ENCODE measurements at regions not wholly inside any gene's neighbourhood (a gene's known extent, or its start where the extent isn't known, plus 50 kb on each side); places are given as distances from the start of the nearest gene placed in this dataset.
"Not testable (repeated sequence)": the region's sequence is repeated elsewhere in the genome, so short reads cannot be mapped to it uniquely, and the experiment has no call there.

DNA sequence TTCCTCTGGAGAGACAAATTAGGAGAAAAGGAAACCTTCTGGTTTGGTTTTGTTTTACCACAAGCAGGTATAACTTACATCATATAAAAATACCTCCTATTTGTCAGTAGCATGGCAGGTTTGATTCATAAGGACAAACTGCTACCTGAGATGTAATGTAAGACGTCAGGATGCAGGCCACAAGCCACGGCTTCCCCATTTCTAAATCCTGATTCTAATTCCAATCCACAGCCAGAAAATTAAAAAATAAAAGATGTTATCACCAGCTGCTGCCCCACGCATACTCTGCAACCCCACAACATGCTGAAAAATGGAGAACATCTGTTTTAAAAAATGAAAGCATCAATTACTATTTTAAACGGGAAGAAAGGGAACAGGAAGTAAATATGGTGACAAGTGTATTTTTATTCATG, 197.6 kb downstream of the BCL11A start:
- no peak for DNase-seq

DNA sequence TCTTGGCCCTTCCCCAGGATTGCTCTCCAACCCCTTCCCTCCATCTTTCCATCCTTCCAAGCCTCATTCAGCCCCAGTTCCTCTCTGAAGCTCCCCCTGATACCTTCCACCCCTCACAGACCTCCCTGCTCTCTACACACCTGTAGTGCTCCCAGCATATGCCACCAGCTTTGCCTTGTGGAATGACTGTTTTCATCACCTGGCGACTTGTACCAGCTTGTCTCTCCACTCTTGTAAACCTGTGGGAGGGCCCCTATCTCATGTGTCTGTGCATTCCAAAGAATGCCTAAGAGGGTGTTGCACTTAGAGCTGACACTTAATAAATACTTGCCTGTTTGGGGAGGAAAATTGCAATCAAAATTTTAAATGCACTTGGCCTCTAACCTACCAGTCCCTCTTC, 198.7 kb downstream of the BCL11A start:
- DNase-seq = no peak

DNA sequence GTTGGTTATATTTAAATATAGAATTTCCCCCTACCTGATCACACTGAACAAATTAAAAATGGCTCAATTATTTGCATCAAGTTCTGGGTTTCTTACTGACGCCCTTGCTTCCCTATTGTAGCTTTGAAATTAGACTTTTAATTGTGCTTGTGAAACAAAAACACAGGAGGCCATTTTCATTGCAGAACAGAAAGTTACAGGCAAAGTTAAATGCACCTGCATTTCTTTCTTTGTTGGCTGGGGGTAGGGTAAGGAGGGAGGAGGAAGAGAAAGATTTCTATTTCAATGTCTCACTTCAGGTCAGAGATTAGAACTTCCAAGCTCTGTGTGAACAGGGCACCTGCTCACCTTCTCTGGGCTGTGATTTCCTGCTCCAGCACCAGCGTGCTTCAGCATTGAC, 199.6 kb downstream of the BCL11A start:
- no peak for DNase-seq

DNA sequence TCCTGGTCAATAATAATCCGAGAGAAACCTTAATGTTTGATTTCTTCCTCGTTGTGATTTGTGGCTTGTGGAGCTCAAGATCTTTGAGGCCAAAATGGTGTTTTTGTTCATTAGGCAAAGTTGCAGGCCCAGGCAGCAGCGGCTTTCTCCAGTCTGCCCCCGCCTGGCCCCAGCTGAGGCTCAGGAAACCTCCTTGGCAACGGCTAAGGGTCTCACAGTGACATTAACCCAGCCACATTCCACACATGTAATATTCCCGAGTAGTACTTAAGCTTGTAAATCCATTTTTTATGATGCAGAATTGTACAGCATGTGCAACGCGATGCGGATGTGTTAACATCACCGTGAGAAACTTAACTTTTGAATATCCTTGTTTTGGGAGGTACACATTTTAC, 200.1 kb downstream of the BCL11A start:
- no peak for DNase-seq

DNA sequence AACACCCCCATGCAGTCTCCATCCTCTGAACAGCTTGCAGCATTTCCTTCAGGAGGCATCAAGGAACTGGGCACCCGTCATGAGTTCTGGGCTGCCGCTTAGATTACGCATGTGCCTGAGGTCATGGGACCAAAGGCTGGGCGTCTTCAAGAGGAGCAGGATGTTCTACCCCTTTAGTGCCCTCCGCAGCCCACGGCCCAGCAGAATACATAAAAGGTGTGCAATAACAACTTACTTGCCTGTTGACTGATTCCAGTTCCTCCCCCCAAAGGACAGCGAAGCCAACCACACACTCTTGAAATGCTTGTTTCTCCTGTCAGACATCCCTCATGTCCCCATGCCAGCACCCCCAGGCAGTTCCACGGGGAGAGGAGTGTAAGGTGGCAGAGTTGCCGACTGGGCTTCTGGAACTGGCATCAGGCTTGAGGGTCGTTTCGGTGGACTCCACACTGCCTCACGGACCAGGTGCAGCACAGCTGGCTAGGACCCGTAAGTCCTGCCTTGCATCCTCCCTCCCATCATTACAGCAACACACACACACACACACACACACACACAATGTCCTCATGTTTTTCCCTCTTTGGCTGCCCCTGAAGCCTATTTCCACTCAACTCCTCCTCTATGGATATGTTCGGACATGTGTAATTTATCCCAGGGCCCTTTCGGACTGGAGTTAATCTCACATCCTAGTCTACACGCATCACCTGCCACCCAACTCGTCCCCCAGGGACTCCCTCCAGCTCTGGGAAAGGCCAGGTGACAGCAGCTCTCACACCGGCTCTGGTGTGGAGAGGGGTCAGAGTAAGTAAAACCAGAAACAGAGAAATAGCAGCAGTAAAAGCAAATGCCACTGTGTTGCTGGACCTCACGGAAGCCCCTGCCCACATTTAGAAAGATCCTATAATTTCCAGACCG, 200.7 kb downstream of the BCL11A start:
- no peak for DNase-seq

DNA sequence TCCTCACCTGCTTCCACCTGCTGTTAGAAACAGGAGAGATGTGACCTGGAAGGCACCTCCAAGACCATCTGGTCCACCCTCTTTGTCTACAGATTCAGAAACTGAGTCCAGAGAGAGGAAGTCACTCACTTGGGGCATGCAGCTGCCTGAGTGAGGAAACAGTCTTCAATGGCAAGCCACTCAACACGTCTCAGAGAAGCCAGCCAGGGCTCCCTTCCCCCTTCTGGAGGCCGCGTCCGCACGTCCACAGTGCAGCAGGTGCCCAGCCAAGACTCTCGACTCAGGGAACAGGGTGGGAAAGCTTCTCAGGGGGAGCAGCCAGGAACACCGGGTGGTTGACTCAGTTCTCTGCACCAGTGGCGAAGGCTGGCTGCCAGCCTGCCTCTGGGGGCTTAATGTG, 201.7 kb downstream of the BCL11A start:
- DNase-seq = no peak

DNA sequence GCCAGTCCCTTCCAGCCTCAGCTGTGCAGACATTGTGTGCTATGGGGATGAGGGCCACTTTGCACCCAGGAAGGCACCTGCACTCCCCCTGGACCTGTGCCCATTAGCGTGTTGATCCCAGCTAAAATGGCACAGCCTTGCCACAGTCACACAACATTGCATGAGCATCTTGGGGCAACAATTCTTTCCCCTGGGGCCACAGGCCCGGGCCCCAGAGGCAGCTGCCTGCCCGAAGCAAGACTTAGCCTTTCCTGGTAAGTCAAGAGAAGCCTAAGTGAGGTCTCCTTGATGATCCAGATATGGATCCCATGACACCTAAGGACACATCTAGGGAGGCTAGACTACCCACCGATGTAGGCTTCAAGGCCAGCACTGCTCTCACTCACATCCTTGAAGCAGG, 202.1 kb downstream of the BCL11A start:
- no peak for DNase-seq

DNA sequence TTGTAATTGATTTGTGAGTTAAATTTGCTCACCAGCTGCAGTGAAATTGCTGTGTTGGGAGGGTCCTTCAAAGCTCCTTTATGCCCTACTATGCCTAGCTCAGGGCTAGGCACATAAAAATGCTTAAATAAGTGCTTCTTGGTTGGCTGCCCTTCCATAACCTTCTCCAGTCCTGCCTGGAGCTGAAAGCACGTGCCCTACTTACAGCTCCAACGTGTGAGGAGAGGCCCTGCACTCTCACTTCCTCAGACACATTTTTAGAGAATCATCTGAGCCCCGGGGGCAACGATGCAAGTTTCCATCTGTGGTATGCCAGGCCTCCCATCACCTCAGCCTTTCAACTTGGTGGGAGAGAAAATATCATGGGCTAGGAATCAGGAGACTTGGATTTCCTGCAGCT, 202.7 kb downstream of the BCL11A start:
- no peak for DNase-seq

DNA sequence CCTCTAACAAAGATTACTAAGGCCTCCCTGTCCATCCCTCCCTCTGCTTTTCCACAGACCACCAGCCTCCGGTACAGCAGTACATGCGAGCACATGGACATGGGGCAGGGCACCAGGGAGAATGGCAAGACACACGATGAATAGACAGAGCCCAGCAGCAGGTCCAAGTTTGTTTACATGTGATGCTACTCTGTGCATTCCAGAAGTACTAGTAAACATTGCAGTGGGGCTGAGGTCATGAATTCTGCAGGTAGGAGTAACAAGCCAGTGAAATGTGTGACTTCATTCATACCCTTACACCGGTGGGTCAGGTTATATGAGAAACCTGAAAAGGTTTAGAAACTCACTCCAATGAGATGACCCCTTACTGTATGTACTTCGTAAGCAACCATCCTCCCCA, 205.7 kb downstream of the BCL11A start:
- no peak for DNase-seq

DNA sequence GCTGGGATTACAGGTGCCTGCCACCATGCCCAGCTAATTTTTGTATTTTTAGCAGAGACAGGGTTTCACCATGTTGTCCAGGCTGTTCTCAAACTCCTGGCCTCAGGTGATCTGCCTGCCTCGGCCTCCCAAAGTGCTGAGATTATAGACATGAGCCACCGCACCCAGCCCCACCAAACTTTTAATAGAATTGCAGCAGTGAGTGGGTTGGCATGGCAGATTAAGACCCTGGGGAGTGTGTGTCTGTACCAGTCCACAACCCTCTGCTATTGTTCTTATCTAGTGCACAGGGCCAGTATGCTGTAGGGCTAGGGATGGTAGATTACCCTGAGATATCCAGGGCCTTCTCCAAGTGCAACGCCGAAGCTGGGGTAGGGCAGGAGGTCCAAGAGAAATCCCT, 211.0 kb downstream of the BCL11A start:
- DNase-seq = not testable (repeated sequence)

DNA sequence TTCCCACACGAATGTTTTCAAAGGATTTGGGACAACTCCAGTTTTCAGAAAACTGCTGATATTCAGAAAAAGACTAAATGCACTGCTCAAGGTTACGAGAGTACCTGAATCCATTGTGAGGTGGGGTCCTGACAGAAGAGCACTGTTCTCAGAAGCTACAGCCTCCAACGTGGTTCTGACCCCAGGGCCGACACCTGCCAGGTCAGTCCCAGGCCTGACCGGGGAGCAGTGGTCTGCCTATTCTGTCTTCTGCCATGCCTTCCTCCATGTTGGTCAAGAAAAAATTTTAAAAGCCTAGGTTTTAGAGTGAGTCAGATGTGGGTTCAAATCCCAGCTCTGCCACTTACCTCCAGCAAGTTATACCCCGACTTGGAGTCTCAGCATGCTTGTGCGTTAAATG, 212.3 kb downstream of the BCL11A start:
- no peak for DNase-seq

DNA sequence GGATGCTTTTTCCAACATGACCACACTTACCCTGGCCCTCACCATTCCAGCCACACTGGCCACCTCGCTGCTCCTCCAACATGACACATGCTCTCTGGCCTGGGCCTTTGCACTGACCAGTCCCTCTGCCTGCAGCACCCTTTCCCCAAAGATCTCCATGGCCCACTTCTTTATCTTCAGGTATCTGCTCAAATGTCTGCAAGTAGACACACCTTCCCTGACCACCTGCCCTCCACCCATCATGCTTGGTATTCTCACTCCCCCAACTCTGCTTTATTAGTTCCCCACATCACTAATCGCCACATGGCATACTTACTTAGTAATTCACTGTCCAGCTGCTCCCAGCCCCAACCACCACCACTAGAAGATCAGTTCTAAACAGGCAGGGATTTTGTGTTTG, 214.2 kb downstream of the BCL11A start:
- no peak for DNase-seq

DNA sequence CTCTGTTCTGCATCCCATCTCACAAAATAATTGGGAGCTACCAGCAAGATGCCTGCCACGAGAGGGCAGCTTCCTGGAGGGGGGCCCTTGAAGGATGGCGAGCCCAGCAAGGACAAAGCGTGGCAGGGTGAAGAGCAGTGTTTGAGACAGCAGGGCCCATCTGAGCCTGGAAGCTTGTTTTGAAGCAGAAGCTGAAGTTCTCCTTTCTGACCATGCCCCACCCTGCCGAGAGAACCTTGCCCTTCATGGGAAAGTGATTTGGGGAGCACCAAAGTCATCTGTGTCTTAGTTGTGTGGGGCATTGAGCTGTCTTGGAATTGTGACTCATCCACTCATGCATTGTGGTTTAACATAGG, 216.3 kb downstream of the BCL11A start:
- DNase-seq = no peak

DNA sequence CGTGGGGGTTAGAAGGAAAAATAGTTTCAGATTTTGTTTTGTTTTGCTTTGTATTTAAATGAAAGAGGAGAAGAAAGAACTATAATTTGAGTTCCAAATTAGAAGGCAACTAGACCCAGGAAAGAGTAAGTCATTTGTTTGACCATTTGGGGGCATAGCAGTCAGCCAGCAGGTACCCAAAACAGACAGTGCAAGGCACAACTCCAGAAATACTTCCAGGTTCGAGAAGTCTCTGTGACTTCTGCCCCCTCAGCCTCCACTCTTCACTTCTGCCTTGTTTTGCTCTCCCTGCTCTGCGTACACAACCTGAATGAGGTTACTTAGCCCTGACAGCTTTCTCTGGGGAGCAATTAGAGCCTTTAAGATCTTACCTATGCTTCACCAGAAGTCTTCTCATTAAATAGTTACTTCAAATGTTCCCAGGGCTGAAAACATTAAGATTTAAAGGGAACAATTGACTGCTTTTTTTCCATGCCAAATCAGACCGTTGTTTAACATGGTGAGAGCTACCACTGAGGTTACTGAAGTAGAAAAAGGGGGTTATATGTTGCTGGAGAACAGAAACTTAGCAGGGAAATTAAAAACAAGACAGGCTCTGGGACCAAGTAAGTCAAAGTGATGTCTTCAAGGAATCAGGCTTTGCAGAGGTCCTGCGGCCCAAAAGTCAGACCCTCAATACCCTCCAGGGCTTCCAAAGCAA, 216.9 kb downstream of the BCL11A start:
- DNase-seq = no peak

DNA sequence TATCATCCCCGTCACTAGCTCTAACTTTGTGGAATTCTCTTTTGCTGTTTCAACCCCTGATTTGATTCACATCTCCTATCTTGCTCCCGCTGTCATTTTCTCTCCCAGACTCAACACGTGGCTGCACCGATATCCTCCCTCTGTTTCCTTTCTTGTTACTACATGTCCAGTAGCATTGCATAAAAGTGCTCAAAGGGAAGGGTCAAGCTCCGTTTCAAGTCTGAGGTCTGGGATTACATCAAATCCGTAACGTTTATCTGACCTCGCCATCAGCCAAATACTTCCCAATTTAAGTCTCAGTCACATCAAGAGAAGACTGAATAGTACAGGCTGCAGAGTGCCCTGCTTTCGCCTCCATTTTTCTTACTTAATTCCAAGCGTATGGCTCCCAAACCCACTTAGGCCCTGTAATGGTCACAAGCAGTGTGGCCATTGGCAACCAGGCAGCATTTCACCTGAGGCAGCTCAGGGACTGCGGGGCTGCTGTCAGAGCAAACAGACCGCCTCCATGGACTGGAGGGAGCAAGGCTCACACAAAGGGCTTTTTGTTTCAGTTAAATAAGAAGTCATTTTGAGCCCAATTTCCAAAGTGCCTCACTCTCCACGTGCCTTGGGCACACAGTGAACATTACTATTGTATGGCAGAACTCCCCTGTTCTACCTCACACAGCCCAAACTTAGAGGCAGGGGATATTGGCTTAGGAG, 217.8 kb downstream of the BCL11A start:
- DNase-seq = no peak

DNA sequence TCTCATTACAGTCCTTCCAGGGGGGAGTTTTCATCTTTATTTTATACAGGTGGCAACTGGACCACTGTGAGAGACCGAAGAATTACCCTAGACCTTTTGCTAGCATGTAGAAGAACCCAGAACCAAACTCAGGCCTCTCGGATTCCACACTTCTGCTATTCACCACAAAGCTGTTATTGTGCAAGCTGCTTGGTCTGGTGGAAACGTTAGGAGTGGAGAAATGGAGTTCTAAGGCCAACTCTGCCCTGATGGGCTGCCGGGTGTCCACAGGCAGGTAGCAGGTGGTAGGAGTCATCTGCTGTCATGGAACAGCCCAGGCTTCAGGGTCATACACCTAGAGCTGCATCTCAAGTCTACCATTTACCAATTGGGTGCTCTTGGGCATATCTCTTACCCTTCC, 218.8 kb downstream of the BCL11A start:
- no peak for DNase-seq

DNA sequence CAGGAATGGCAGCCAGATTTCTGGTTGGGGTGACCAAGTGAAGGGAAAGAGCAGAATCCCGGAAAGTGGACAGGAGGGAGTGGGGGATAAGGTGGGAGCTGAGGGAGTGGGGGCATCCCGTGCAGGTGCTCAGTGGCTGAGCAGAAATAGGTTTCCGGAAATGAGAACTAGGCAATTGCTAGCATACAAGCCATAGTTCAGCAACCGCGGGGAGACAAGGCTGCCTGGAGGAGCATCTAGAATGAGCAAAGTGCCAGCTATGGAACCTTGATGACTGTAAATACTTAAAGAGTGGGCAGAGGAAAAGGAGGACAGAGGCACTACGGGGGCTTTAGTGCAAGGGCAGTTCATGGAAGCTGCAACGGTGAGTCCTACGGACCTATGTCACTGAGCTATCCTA, 220.2 kb downstream of the BCL11A start:
- DNase-seq = no peak

DNA sequence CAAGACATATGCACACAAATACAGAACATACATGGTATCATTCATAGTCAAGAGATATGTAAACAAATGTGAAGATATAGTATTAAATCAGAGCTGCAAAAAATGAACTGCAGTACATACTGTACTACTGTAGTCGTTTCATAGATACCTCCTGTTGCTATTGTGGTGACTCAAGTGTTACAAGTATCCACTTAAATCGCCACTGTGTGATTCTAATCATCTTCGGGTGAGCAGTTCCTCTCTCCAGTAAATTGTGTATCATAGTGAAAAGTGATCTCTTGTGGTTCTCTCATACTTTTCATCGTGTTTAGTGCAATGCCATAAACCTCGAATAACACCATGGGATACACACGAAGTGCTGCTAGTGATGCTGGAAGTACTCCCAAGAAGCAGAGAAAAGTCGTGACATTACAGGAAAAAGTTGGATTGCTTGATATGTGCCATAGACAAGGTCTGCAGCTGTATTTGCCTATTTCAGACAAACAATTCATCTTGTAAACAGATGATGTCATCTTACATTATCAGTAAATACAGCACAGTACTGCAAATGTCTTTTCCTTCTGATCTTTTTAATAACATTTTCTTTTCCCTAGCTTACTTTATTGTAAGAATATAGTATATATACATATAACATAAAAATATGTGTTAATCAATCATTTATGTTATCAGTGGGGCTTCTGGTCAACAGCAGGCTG, 222.2 kb downstream of the BCL11A start:
- DNase-seq = no peak

DNA sequence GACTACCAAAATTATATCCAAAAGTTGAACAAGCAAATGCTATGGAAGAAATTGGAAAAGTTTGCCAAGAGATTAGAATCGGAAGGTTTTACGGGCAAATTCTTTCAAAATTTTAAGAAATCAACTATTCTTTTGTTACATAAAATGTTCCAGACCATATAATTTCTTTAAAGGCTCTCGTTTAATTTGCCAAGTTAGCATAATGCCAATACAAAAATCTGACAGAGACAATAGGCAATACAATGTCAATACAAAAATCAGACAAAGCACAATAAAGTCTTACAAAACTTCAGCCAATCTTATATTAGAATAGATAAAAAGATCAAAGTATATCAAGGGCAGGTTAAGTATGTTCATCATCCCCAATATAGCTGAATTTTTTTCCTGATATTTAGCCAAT, 224.2 kb downstream of the BCL11A start:
- no peak for DNase-seq

DNA sequence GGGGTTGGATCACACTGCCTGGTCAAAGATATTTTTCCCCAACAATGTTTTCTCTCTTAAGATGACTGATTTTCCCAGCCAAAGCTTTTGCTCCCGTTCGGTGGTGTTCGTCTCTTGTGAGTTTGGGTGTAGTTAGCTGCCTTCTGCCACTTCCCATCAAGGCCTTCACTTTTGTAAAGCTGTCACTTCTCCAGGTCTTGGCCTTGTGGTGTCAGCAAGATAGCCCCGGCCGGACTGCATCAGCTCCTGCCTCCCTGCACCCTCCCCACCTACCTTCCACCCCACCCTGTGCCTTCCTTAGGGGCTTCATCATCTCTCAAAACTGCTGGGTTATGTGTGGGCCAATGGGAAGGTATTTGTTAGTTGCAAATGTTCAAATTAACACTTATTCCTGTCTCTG, 228.9 kb downstream of the BCL11A start:
- DNase-seq = no peak

DNA sequence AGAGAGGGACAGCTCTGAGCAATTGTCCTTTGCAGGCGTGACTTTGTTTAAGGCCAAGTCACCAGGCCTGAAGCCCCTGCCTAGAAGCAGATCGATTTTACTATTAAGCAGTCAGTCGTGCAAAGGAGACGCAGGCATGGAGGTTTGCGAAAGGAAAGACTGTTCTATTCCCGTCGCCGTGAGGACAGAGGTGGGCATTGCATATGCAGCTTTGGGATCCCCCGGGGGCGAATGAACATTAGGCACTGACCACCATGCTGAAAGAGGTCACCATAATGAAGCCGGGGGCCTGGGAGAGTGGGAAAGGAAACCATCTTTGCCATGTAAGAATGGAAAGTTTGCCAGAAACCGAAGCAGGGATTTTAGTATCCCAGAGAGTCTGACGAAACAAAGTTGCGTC, 231.6 kb downstream of the BCL11A start:
- no peak for DNase-seq

DNA sequence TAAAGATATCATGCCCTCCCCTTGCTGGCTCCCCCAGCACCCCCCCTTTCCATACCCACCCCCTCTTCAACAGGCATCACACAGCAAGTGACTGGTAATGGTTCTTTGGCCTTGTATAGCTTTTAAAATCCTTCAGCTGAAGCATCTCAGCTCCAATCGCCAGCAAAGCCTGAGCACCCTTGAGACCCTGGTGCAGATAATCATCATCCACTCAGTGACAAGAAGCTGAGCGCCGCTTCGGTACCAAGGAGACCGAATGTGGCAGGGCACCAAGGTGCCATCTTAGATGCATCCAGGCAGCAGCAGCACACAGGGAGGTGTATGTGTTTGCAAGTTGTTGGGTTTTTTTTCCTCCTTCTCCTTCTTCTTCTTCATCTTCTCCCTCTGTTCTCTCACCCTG, 232.7 kb downstream of the BCL11A start:
- DNase-seq = no peak

DNA sequence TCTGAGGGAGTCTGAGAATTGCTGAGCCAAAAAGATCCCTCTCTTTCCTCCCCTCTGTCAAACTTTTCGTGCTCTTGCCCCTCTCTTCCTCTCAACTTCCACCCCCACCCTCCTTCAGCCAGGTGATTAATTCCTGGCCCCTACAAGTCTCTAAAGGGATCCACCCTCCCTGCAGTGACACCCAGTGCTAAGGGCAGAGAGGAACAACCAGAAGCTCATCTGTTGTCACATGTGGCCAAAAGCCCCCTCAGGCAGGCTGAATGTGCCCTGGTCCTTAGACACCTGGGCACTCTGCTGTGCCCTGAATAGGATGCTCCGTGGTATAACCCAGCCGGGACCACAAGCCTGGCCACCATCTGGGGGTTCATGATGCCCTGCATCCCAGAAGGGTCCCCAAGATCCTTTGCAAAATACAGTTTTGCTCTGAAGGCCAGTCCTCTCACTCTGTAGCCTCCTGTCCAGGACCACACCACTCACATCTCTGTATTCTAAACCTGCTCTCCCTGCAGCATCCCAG, 234.4 kb downstream of the BCL11A start:
- DNase-seq = no peak

Data from T-helper 2 cell (primary cell).